CD14-positive monocyte (primary cell): ENCODE measurements at regions not wholly inside any gene's neighbourhood (a gene's known extent, or its start where the extent isn't known, plus 50 kb on each side); places are given as distances from the start of the nearest gene placed in this dataset.

Experiments used
- DNase-seq, 3 donors: peaks; one replicate each; pipeline ENCODE4 v3.0.0-alpha.2; 2011 to 2022
- H2AFZ ChIP-seq: 2 replicates; pipeline ENCODE4 v1.6.0; 2012; ENCODE audit warnings: mild to moderate bottlenecking, low read depth, low read length, inconsistent platforms; ENCODE audit not compliant: insufficient read depth, poor library complexity, severe bottlenecking
- H3K27ac ChIP-seq, 2 donors: 1 replicate in 1 of 2; 2 replicates in 1 of 2; pipeline ENCODE4 v1.5.1; 2012 to 2013; ENCODE audit warnings: low read length in 2 of 2, control low read depth in 1 of 2, inconsistent platforms in 1 of 2, low read depth in 1 of 2, mild to moderate bottlenecking in 1 of 2
- H3K27me3 ChIP-seq, 2 donors: one replicate each; pipeline versions ENCODE4 v1.6.0 to v1.6.1; 2011 to 2013; ENCODE audit warnings: low read length in 2 of 2; ENCODE audit not compliant: control insufficient read depth in 2 of 2, insufficient read depth in 2 of 2
- H3K36me3 ChIP-seq, 2 donors: replicated peaks in 1 of 2; 1 replicate in 1 of 2; 2 replicates in 1 of 2; pipeline versions ENCODE4 v1.5.1 to v1.6.1; 2012 to 2013; ENCODE audit warnings: low read length in 2 of 2, control low read depth in 1 of 2, inconsistent platforms in 1 of 2, mild to moderate bottlenecking in 1 of 2; ENCODE audit not compliant: insufficient read depth in 2 of 2, control insufficient read depth in 1 of 2
- H3K4me1 ChIP-seq, 2 donors: 1 replicate in 1 of 2; 2 replicates in 1 of 2; pipeline versions ENCODE4 v1.5.1 to v1.6.1; 2012 to 2013; ENCODE audit warnings: low read length in 2 of 2, control low read depth in 1 of 2, inconsistent platforms in 1 of 2, mild to moderate bottlenecking in 1 of 2, moderate library complexity in 1 of 2; ENCODE audit not compliant: insufficient read depth in 2 of 2, control insufficient read depth in 1 of 2
- H3K4me2 ChIP-seq: replicated peaks from 2 replicates; pipeline ENCODE3; 2012; ENCODE audit warnings: low read length, moderate library complexity, mild to moderate bottlenecking; ENCODE audit not compliant: poor library complexity, severe bottlenecking; ENCODE audit errors: extremely low read depth
- H3K4me3 ChIP-seq, 3 experiments: fragments of 200-600 bp in 1 of 3; sonication (generic) in 1 of 3; replicated peaks in 1 of 3; 1 replicate in 2 of 3; 2 replicates in 1 of 3; pipeline ENCODE4 v1.5.1; 2011 to 2013; ENCODE audit warnings: low read length in 3 of 3, mild to moderate bottlenecking in 3 of 3, control low read depth in 2 of 3, low read depth in 2 of 3, inconsistent platforms in 1 of 3, moderate library complexity in 1 of 3
- H3K79me2 ChIP-seq: 2 replicates; pipeline ENCODE4 v1.6.0; 2012; ENCODE audit warnings: mild to moderate bottlenecking, control low read depth, inconsistent platforms, low read length, moderate library complexity; ENCODE audit not compliant: insufficient read depth
- H3K9ac ChIP-seq: 2 replicates; pipeline ENCODE4 v1.6.0; 2017; ENCODE audit warnings: low read length, mild to moderate bottlenecking; ENCODE audit not compliant: insufficient read depth, poor library complexity, severe bottlenecking
- H3K9me3 ChIP-seq, 2 donors: replicated peaks in 1 of 2; 1 replicate in 1 of 2; 2 replicates in 1 of 2; pipeline versions ENCODE4 v1.5.1 to v1.6.1; 2012 to 2013; ENCODE audit warnings: low read length in 2 of 2, control low read depth in 1 of 2; ENCODE audit not compliant: control insufficient read depth in 1 of 2, insufficient read depth in 1 of 2
- H4K20me1 ChIP-seq: 2 replicates; pipeline ENCODE4 v1.6.0; 2012; ENCODE audit warnings: mild to moderate bottlenecking, low read length, control low read depth, moderate library complexity; ENCODE audit not compliant: insufficient read depth
- H3K27ac Mint-ChIP-seq, 7 donors: one replicate each; pipeline ENCODE4 v1.8.0; 2020; ENCODE audit warnings: mild to moderate bottlenecking in 7 of 7, mixed read lengths in 7 of 7, moderate library complexity in 6 of 7, inconsistent platforms in 2 of 7
- H3K27me3 Mint-ChIP-seq, 3 donors: one replicate each; pipeline ENCODE4 v1.8.0; 2021 to 2022; ENCODE audit warnings: low read depth in 3 of 3, mild to moderate bottlenecking in 3 of 3, mixed read lengths in 3 of 3, moderate library complexity in 3 of 3, inconsistent platforms in 1 of 3
- H3K36me3 Mint-ChIP-seq, 2 donors: one replicate each; pipeline ENCODE4 v1.8.0; 2020; ENCODE audit warnings: mixed read lengths in 2 of 2, inconsistent platforms in 1 of 2, mild to moderate bottlenecking in 1 of 2
- H3K4me1 Mint-ChIP-seq: one replicate; pipeline ENCODE4 v1.8.0; 2020; ENCODE audit warnings: mild to moderate bottlenecking, mixed read lengths
- H3K4me3 Mint-ChIP-seq, 2 donors: one replicate each; pipeline ENCODE4 v1.8.0; 2020; ENCODE audit warnings: mild to moderate bottlenecking in 2 of 2, mixed read lengths in 2 of 2, moderate library complexity in 1 of 2
- H3K9me3 Mint-ChIP-seq, 7 donors: one replicate each; pipeline ENCODE4 v1.8.0; 2020 to 2022; ENCODE audit warnings: mixed read lengths in 7 of 7, mild to moderate bottlenecking in 6 of 7, moderate library complexity in 6 of 7, inconsistent platforms in 2 of 7
- CTCF ChIP-seq: fragments of 200-600 bp; IDR thresholded peaks from one replicate; pipeline ENCODE4 v1.8.0; 2022; ENCODE audit warnings: antibody characterized with exemption, mild to moderate bottlenecking
- WGBS: methylation state at CpG from one replicate; pipeline ENCODE4 v1.1.5; 2013; ENCODE audit warnings: missing lambda C conversion rate; ENCODE audit not compliant: insufficient coverage; 5-methylcytosine and 5-hydroxymethylcytosine counted together
- intact Hi-C, 2 donors: fragments of 100-400 bp; cut with micrococcal nuclease; formaldehyde crosslinking; loops; one replicate each; pipeline versions ENCODE4 v1.15.0 to v1.15.1; 2023

- Mint-ChIP-seq H3K9me3 (peaks cover 2 to 16% (median 10%) of the 10 kb centered on the region in 7 donors), H3K4me3 (no peak overlapping the region), H3K27ac (no peak overlapping the region), H3K27me3 (peaks cover 0 to 1% (median 0%) of the 10 kb centered on the region in 3 donors), H3K36me3 (no peaks in the 10 kb centered on the region), H3K4me1 (no peaks in the 10 kb centered on the region)
- no peak for DNase-seq
- no peaks in the 10 kb centered on the region for H3K36me3 ChIP-seq
- no peaks in the 10 kb centered on the region for H3K4me1 ChIP-seq
- no peak overlapping the region for H3K4me2 ChIP-seq
- intact Hi-C loops = no loop called here
- no peaks in the 10 kb centered on the region for H3K79me2 ChIP-seq
- H3K4me3 ChIP-seq = no peak overlapping the region
- H4K20me1 ChIP-seq = no peaks in the 10 kb centered on the region
- H3K9me3 ChIP-seq = peaks cover 0 to 6% of the 10 kb centered on the region in 2 donors
- no peak overlapping the region for H3K9ac ChIP-seq
- H3K27me3 ChIP-seq = no peaks in the 10 kb centered on the region
- no peak for TF ChIP-seq CTCF
- no peak overlapping the region for H2AFZ ChIP-seq
- no CpG with 5 or more reads among the region's 1 CpG for WGBS
- no peak overlapping the region for H3K27ac ChIP-seq
Measured at GRCh38 chrX:63408050-63408449, 56.9 kb upstream of the SPIN4 start.

- H3K4me3 Mint-ChIP-seq = no peak overlapping the region
- no peak overlapping the region for H3K4me2 ChIP-seq
- H3K4me1 Mint-ChIP-seq = no peaks in the 10 kb centered on the region
- intact Hi-C loops = no loop called here
- H3K27me3 Mint-ChIP-seq = peaks cover 0 to 1% (median 0%) of the 10 kb centered on the region in 3 donors
- H3K27ac Mint-ChIP-seq = no peak overlapping the region
- no peaks in the 10 kb centered on the region for H4K20me1 ChIP-seq
- no peak for TF ChIP-seq CTCF
- no peak overlapping the region for H3K4me3 ChIP-seq
- H3K9me3 ChIP-seq = no peaks in the 10 kb centered on the region
- no peaks in the 10 kb centered on the region for H3K79me2 ChIP-seq
- no peaks in the 10 kb centered on the region for H3K36me3 ChIP-seq
- H3K4me1 ChIP-seq = no peaks in the 10 kb centered on the region
- no peak overlapping the region for H3K27ac ChIP-seq
- H3K9me3 Mint-ChIP-seq = peaks cover 0 to 6% (median 4%) of the 10 kb centered on the region in 7 donors
- no peaks in the 10 kb centered on the region for H3K36me3 Mint-ChIP-seq
- no peak for DNase-seq
- WGBS = 100% methylated on average over 1 of the region's 1 CpG
- no peak overlapping the region for H3K9ac ChIP-seq
- no peak overlapping the region for H2AFZ ChIP-seq
- H3K27me3 ChIP-seq = no peaks in the 10 kb centered on the region
Measured at GRCh38 chrX:63404332-63404731, 53.2 kb upstream of the SPIN4 start.
